Prostate gland (tissue), 2 donors: ENCODE measurements at regions not wholly inside any gene's neighbourhood (a gene's known extent, or its start where the extent isn't known, plus 50 kb on each side); places are given as distances from the start of the nearest gene placed in this dataset.
"Not testable (repeated sequence)": the region's sequence is repeated elsewhere in the genome, so short reads cannot be mapped to it uniquely, and the experiment has no call there.

Experiments used
- DNase-seq: peaks from one replicate; pipeline ENCODE4 v3.0.0-alpha.2; 2019; ENCODE audit warnings: low spot score
- H3K27ac ChIP-seq, 2 donors: fragments of 200-600 bp; sonication (generic); 2 replicates each; pipeline ENCODE4 v1.5.1; 2017 to 2019
- H3K27me3 ChIP-seq: fragments of 200-600 bp; sonication (generic); replicated peaks from 2 replicates; pipeline ENCODE4 v1.5.1; 2019; ENCODE audit not compliant: insufficient read depth
- H3K36me3 ChIP-seq, 2 donors: fragments of 200-600 bp; sonication (generic); 1 replicate in 1 of 2; 2 replicates in 1 of 2; pipeline versions ENCODE4 v1.5.1 to v1.8.1; 2017 to 2019
- H3K4me1 ChIP-seq: fragments of 200-600 bp; sonication (generic); replicated peaks from 2 replicates; pipeline ENCODE4 v1.5.1; 2019
- H3K4me3 ChIP-seq, 2 donors: fragments of 200-600 bp; sonication (generic); 2 replicates each; pipeline ENCODE4 v1.5.1; 2017 to 2019
- H3K9me3 ChIP-seq: fragments of 200-600 bp; sonication (generic); 2 replicates; pipeline ENCODE4 v1.5.1; 2017
- POLR2A ChIP-seq: fragments of 450-650 bp; IDR thresholded peaks from one replicate; pipeline ENCODE4 v1.6.1; 2016; ENCODE audit warnings: antibody characterized with exemption, mild to moderate bottlenecking
- POLR2AphosphoS5 ChIP-seq: sonication (generic); formaldehyde crosslinking; IDR thresholded peaks from one replicate; pipeline ENCODE4 v1.6.1; 2017; ENCODE audit warnings: antibody characterized with exemption
- WGBS: methylation state at CpG from one replicate; pipeline ENCODE4 v1.1.5; 2018; 5-methylcytosine and 5-hydroxymethylcytosine counted together
- intact Hi-C: fragments of 100-400 bp; cut with DNase I; formaldehyde crosslinking; loops from one replicate; pipeline ENCODE4 v1.14.2; 2022
- TF ChIP-seq, protein P1 (sequence below), 4 experiments: fragments of 200-600 bp in 2 of 4; fragments of 450-650 bp in 2 of 4; sonication (generic) in 2 of 4; IDR thresholded peaks; 1 replicate in 3 of 4; 2 replicates in 1 of 4; pipeline ENCODE4 v1.5.1; 2016 to 2019; ENCODE audit warnings: antibody characterized with exemption in 4 of 4, mild to moderate bottlenecking in 2 of 4, moderate library complexity in 2 of 4

GRCh38 chr1:213693864-213694263, 293.9 kb upstream of the PROX1 start:
- Histone ChIP-seq H3K36me3 (no peaks in the 10 kb centered on the region), H3K4me1 (no peaks in the 10 kb centered on the region), H3K4me3 (no peak overlapping the region), H3K27ac (no peak overlapping the region), H3K9me3 (no peaks in the 10 kb centered on the region), H3K27me3 (no peaks in the 10 kb centered on the region)
- WGBS, result 41% methylated on average over 4 of the region's 4 CpGs
- intact Hi-C loops, result no loop called here
- TF ChIP-seq POLR2AphosphoS5 (no peak), POLR2A (no peak)
- TF ChIP-seq, protein P1, sequence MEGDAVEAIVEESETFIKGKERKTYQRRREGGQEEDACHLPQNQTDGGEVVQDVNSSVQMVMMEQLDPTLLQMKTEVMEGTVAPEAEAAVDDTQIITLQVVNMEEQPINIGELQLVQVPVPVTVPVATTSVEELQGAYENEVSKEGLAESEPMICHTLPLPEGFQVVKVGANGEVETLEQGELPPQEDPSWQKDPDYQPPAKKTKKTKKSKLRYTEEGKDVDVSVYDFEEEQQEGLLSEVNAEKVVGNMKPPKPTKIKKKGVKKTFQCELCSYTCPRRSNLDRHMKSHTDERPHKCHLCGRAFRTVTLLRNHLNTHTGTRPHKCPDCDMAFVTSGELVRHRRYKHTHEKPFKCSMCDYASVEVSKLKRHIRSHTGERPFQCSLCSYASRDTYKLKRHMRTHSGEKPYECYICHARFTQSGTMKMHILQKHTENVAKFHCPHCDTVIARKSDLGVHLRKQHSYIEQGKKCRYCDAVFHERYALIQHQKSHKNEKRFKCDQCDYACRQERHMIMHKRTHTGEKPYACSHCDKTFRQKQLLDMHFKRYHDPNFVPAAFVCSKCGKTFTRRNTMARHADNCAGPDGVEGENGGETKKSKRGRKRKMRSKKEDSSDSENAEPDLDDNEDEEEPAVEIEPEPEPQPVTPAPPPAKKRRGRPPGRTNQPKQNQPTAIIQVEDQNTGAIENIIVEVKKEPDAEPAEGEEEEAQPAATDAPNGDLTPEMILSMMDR (IDR thresholded peaks at IDR 0.05), result no peak
- DNase-seq, result no peak

DNA sequence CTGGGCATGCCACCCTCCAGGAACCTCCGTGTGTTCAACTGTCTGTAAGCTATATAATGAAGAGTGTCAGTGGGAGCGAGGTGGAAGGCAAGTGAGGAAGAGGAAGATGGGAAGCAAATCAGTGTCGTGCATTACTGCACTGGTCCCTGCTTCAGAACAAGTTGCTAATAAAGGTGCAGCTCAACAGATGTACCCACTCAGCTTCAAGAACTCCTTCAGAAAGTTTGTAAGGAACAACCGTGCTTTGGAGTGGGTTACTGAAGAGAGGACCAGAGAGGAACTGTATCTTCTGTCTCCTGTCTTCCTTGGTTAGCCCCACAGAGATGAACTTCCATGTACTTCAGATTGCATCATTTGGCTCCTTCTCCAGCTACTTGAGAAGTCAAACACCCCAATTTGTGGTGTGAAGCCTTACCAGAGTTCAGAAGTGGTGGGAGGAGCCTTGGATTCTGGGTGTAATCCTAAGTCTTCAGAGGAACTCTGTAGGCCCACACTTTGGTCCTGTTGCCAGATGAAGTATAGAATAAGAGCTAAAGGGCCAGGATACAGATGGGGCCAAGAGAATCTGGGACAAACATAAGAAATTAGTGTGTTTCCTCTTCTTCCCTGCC, 290.5 kb upstream of the PROX1 start:
- Histone ChIP-seq H3K36me3 (no peaks in the 10 kb centered on the region), H3K27ac (no peak overlapping the region), H3K9me3 (no peaks in the 10 kb centered on the region), H3K4me1 (no peaks in the 10 kb centered on the region), H3K27me3 (no peaks in the 10 kb centered on the region), H3K4me3 (no peak overlapping the region)
- TF ChIP-seq POLR2AphosphoS5 (no peak), POLR2A (no peak)
- TF ChIP-seq, protein P1 (IDR thresholded peaks at IDR 0.05), result no peak
- WGBS, result 86% methylated on average over 4 of the region's 4 CpGs
- DNase-seq, result no peak
- intact Hi-C loops, result no loop called here

- WGBS, result 80% methylated on average over 5 of the region's 5 CpGs
Measured at GRCh38 chr1:213698092-213698702, 289.6 kb upstream of the PROX1 start.

GRCh38 chr1:213702703-213703102, 285.1 kb upstream of the PROX1 start:
- no peak for DNase-seq
- TF ChIP-seq POLR2AphosphoS5, result no peak
- Histone ChIP-seq H3K27me3 (no peaks in the 10 kb centered on the region), H3K9me3 (no peaks in the 10 kb centered on the region), H3K4me3 (no peak overlapping the region), H3K36me3 (no peaks in the 10 kb centered on the region), H3K27ac (no peak overlapping the region), H3K4me1 (no peaks in the 10 kb centered on the region)
- intact Hi-C loops, result no loop called here

More at GRCh38 chr1:213698092-213698702, 289.6 kb upstream of the PROX1 start:
- TF ChIP-seq POLR2A, result no peak
- no peak for TF ChIP-seq POLR2AphosphoS5
- TF ChIP-seq, protein P1 (IDR thresholded peaks at IDR 0.05), result no peak
- no peak overlapping the region for H3K27ac ChIP-seq
- H3K36me3 ChIP-seq, result no peaks in the 10 kb centered on the region
- H3K4me3 ChIP-seq, result no peak overlapping the region
- H3K27me3 ChIP-seq, result no peaks in the 10 kb centered on the region
- no peaks in the 10 kb centered on the region for H3K9me3 ChIP-seq
- DNase-seq, result no peak
- no peaks in the 10 kb centered on the region for H3K4me1 ChIP-seq
- intact Hi-C loops, result no loop called here

- H3K27me3 ChIP-seq, result no peaks in the 10 kb centered on the region
- 83% methylated on average over 3 of the region's 3 CpGs for WGBS
- H3K9me3 ChIP-seq, result no peaks in the 10 kb centered on the region
- H3K4me1 ChIP-seq, result no peaks in the 10 kb centered on the region
- H3K27ac ChIP-seq, result no peak overlapping the region
- H3K4me3 ChIP-seq, result no peak overlapping the region
- intact Hi-C loops, result no loop called here
- H3K36me3 ChIP-seq, result no peaks in the 10 kb centered on the region
- TF ChIP-seq, protein P1 (IDR thresholded peaks at IDR 0.05), result no peak
- TF ChIP-seq POLR2A (no peak), POLR2AphosphoS5 (no peak)
- no peak for DNase-seq
Measured at GRCh38 chr1:213704941-213705340, 282.8 kb upstream of the PROX1 start.

DNA sequence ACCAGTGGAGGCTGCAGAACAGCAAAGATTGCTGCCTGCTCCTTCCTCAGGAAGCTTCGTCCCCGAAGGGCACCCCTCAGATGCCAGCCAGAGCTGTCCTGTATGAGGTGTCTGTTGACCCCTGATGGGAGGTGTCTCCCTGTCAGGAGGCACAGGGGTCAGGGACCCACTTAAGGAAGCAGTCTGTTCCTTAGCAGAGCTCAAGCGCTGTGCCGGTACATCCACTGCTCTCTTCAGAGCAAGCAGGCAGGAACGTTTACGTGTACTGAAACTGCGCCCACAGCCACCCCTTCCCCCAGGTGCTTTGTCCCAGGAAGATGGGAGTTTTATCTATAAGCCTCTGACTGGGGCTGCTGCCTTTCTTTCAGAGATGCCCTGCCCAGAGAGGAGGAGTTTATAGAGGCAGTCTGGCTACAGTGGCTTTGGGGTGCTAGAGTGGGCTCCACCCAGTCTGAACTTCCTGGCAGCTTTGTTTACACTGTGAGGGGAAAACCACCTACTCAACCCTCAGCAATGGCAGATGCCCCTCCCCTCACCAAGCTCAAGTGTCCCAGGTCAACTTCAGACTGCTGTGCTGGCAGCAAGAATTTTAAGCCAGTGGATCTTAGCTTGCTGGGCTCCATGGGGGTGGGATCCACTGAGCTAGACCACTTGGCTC, 275.8 kb upstream of the PROX1 start:
- H3K36me3 ChIP-seq, result not testable (repeated sequence)

More for the DNA sequence above, 275.8 kb upstream of the PROX1 start:
- 77% methylated on average over 7 of the region's 7 CpGs for WGBS
- H3K27ac ChIP-seq, H3K27me3 ChIP-seq, H3K4me1 ChIP-seq, intact Hi-C loops, DNase-seq, H3K4me3 ChIP-seq, H3K9me3 ChIP-seq: not testable (repeated sequence)
